GM19372 (cell line): ENCODE measurements at regions not wholly inside any gene's neighbourhood (a gene's known extent, or its start where the extent isn't known, plus 50 kb on each side); places are given as distances from the start of the nearest gene placed in this dataset.

Experiments
- ATAC-seq: cut with Tn5 transposase; IDR thresholded peaks from one replicate; pipeline ENCODE4 v1.9.1; 2021; ENCODE audit warnings: mild to moderate bottlenecking, low read depth, moderate library complexity; ENCODE audit not compliant: unreplicated experiment

GRCh38 chr16:72298961-72299360 lies 127.0 kb upstream of the PMFBP1 start:
- no peak for ATAC-seq

GRCh38 chr16:72295914-72296313 lies 124.0 kb upstream of the PMFBP1 start:
- no peak for ATAC-seq

- ATAC-seq, result no peak
Measured at GRCh38 chr16:72291531-72291981, 119.6 kb upstream of the PMFBP1 start.

- no peak for ATAC-seq
Measured at GRCh38 chr16:72291121-72291520, 119.2 kb upstream of the PMFBP1 start.

- ATAC-seq, result no peak
Measured at GRCh38 chr16:72287649-72288048, 115.7 kb upstream of the PMFBP1 start.

- ATAC-seq, result no peak
Measured at GRCh38 chr16:72286936-72287620, 115.1 kb upstream of the PMFBP1 start.

- no peak for ATAC-seq
Measured at GRCh38 chr16:72285728-72286127, 113.8 kb upstream of the PMFBP1 start.

- no peak for ATAC-seq
Measured at GRCh38 chr16:72285324-72285723, 113.4 kb upstream of the PMFBP1 start.

- no peak for ATAC-seq
Measured at GRCh38 chr16:72284042-72284789, 112.3 kb upstream of the PMFBP1 start.

- no peak for ATAC-seq
Measured at GRCh38 chr16:72282362-72282761, 110.4 kb upstream of the PMFBP1 start.

- no peak for ATAC-seq
Measured at GRCh38 chr16:72278301-72278700, 106.3 kb upstream of the PMFBP1 start.

GRCh38 chr16:72277749-72278148 lies 105.8 kb upstream of the PMFBP1 start:
- no peak for ATAC-seq

GRCh38 chr16:72271699-72272240 lies 99.8 kb upstream of the PMFBP1 start:
- no peak for ATAC-seq

GRCh38 chr16:72270531-72270930 lies 98.6 kb upstream of the PMFBP1 start:
- ATAC-seq, result no peak

GRCh38 chr16:72266836-72267235 lies 94.9 kb upstream of the PMFBP1 start:
- no peak for ATAC-seq

- no peak for ATAC-seq
Measured at GRCh38 chr16:72264771-72265170, 92.8 kb upstream of the PMFBP1 start.

- ATAC-seq, result no peak
Measured at GRCh38 chr16:72262711-72263110, 90.8 kb upstream of the PMFBP1 start.

- no peak for ATAC-seq
Measured at GRCh38 chr16:72261127-72261526, 89.2 kb upstream of the PMFBP1 start.

GRCh38 chr16:72256398-72257066 lies 84.6 kb upstream of the PMFBP1 start:
- no peak for ATAC-seq

- no peak for ATAC-seq
Measured at GRCh38 chr16:72255786-72256185, 83.8 kb upstream of the PMFBP1 start.

- ATAC-seq, result no peak
Measured at GRCh38 chr16:72247821-72248253, 75.9 kb upstream of the PMFBP1 start.
